ENCODE measurements at regions not wholly inside any gene's neighbourhood (a gene's known extent, or its start where the extent isn't known, plus 50 kb on each side); places are given as distances from the start of the nearest gene placed in this dataset.

DNA sequence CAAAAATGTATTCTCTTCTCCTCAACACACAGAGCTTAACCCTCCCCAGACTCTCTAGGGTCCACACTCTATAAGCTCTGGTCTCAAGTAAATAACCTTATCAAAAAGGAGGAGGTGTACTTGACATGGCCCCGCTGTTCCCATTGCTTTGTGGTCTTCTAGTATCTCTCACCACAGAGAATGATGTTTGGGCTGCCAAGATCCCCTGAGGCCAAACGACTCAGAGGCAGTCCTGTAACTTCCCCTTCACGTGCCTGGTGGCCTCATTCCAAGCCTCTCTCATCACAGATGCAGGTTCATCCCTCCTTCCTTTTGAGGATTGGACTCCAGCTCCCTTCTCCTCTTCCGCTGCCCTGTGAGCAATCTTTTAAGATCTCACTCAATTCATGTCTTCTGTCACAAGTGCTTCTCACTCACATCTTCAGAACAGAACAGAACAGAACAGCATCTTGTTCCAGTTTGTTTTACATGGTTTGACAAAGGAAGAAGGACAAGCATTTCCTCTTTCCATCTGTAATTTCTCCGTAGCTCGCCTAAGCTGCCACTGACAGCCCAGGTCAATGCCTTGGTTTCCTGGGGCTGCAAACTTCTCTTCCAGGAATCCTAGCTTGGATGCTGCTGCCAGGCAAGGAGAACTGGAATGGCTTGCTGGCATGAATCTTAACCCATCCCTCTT, 541.5 kb downstream of the CD83 start:
- TF ChIP-seq IKZF1 (conservative IDR thresholded peaks at IDR 0.05) (0 out of 2 replicates have a peak, but pooled peaks have one; percentile 22), ASH2L (IDR thresholded peaks at IDR 0.05; ENCODE audit: borderline replicate concordance, low read depth) (no peak), IKZF2 (IDR thresholded peaks at IDR 0.05) (peak in 1 of 2 experiments; percentile 40; a peak in 2 of 4 replicates), BHLHE40 (IDR thresholded peaks at IDR 0.05; ENCODE audit: borderline replicate concordance in 1 of 2, low read depth in 2 of 2, low read length in 1 of 2) (peak; percentile 68 to 81), PML (IDR thresholded peaks at IDR 0.05; ENCODE audit: low read length) (no peak), SMAD5 (IDR thresholded peaks at IDR 0.05; ENCODE audit: low read depth) (no peak), RUNX3 (IDR thresholded peaks at IDR 0.05; ENCODE audit: low read length) (peak; percentile 34)
- no peaks in the 10 kb centered on the region for H3K9me3 ChIP-seq (replicated peaks; ENCODE audit: control insufficient read depth, insufficient read depth, low read length)
- H3K9ac ChIP-seq (ENCODE audit: control insufficient read depth, insufficient read depth, low read length): no peak overlapping the region
- POLR2A ChIA-PET: interaction anchor here (0.6 to 1.0 kb wide), 2 partner anchors 23 to 1181 kb away, joined by 3 to 5 read pairs; no protein-coding TSS in a partner anchor
- CTCF ChIA-PET: interaction anchor here (1.3 kb wide), 1 partner anchor 52 kb away, joined by 4 read pairs; no protein-coding TSS in a partner anchor
- no peak for FAIRE-seq
- in situ Hi-C loops (cut with MboI): no loop called here
- H3K4me1 ChIP-seq (ENCODE audit: control insufficient read depth, insufficient read depth, low read length): peaks cover 28% of the 10 kb centered on the region
- no peaks in the 10 kb centered on the region for H4K20me1 ChIP-seq (ENCODE audit: control insufficient read depth, insufficient read depth)
- H2AFZ ChIP-seq (ENCODE audit: control insufficient read depth, low read depth, low read length): no peak overlapping the region
- no peak overlapping the region for H3K4me2 ChIP-seq (ENCODE audit: control insufficient read depth, insufficient read depth)
- no peak for DNase-seq (ENCODE audit: low read depth, low spot score)
- no peak overlapping the region for H3K27ac ChIP-seq (ENCODE audit: control insufficient read depth, insufficient read depth)
- SMC1A ChIA-PET (ENCODE audit: uncharacterized antibody, unreplicated experiment): interaction anchor here (0.7 to 5.1 kb wide), 4 partner anchors 20 to 442 kb away, joined by 3 to 23 read pairs (median 6); no protein-coding TSS in a partner anchor
- BruUV-seq (replicated peaks): no TSS peak
- no peak for ATAC-seq
- WGBS (ENCODE audit: insufficient coverage, insufficient replicate concordance, low lambda C conversion rate, missing lambda C conversion rate): 45% methylated on average over 6 of the region's 6 CpGs
- intact Hi-C loops (cut with micrococcal nuclease; ENCODE audit: unreplicated experiment): no loop called here
- peaks cover 3 to 5% of the 10 kb centered on the region in 2 experiments; a peak in 2 of 4 replicates for H3K27me3 ChIP-seq (replicated peaks in 1 of 2; ENCODE audit: control insufficient read depth in 2 of 2, insufficient read depth in 2 of 2, low read length in 1 of 2)
- no peaks in the 10 kb centered on the region for H3K36me3 ChIP-seq (ENCODE audit: control insufficient read depth in 2 of 2, insufficient read depth in 2 of 2, low read length in 1 of 2)
- RAD21 ChIA-PET (ENCODE audit: unreplicated experiment): no interaction called here
- H3K4me3 ChIP-seq: no peak overlapping the region
- no peaks in the 10 kb centered on the region for H3K79me2 ChIP-seq (ENCODE audit: control insufficient read depth, insufficient read depth, low read length)

DNA sequence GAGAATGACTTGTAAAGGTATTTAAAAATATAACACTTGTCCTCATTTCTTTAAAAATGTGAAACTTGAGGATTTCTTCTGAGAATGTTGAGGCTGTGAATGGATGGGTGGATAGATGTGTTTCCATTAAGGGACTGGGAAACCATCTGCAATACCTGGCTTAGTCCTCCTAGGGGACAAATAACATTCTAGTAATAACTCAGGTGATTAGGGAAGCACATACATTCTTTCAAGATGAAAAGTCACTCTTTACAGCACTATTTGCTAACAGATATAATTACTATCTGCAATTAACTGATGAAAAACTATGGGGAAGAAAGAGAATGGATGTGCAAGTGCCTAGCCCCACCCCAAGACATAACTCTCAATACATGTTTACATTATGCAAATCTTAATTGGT, 542.3 kb downstream of the CD83 start:
- H3K9ac ChIP-seq (ENCODE audit: control insufficient read depth, insufficient read depth, low read length): no peak overlapping the region
- no peak for FAIRE-seq
- RAD21 ChIA-PET (ENCODE audit: unreplicated experiment): interaction anchor here (1.9 to 3.0 kb wide), 3 partner anchors 21 to 70 kb away, joined by 5 to 18 read pairs (median 10); no protein-coding TSS in a partner anchor
- no peak for TF ChIP-seq RAD51 (IDR thresholded peaks at IDR 0.05)
- TF ChIP-seq ZNF622 (IDR thresholded peaks at IDR 0.05): no peak
- no peak for TF ChIP-seq HCFC1 (IDR thresholded peaks at IDR 0.05; ENCODE audit: low read length)
- TF ChIP-seq, protein P1, sequence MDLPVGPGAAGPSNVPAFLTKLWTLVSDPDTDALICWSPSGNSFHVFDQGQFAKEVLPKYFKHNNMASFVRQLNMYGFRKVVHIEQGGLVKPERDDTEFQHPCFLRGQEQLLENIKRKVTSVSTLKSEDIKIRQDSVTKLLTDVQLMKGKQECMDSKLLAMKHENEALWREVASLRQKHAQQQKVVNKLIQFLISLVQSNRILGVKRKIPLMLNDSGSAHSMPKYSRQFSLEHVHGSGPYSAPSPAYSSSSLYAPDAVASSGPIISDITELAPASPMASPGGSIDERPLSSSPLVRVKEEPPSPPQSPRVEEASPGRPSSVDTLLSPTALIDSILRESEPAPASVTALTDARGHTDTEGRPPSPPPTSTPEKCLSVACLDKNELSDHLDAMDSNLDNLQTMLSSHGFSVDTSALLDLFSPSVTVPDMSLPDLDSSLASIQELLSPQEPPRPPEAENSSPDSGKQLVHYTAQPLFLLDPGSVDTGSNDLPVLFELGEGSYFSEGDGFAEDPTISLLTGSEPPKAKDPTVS (IDR thresholded peaks at IDR 0.05; ENCODE audit: low read depth, low read length): no peak
- no peak for TF ChIP-seq HDGF (IDR thresholded peaks at IDR 0.05)
- TF ChIP-seq LARP7 (IDR thresholded peaks at IDR 0.05): no peak
- TF ChIP-seq FOS (IDR thresholded peaks at IDR 0.05; ENCODE audit: borderline replicate concordance, extremely low read depth, insufficient read length): no peak
- no peak for TF ChIP-seq POU2F2 (IDR thresholded peaks at IDR 0.05; ENCODE audit: borderline replicate concordance, low read depth, low read length)
- TF ChIP-seq, protein P2, sequence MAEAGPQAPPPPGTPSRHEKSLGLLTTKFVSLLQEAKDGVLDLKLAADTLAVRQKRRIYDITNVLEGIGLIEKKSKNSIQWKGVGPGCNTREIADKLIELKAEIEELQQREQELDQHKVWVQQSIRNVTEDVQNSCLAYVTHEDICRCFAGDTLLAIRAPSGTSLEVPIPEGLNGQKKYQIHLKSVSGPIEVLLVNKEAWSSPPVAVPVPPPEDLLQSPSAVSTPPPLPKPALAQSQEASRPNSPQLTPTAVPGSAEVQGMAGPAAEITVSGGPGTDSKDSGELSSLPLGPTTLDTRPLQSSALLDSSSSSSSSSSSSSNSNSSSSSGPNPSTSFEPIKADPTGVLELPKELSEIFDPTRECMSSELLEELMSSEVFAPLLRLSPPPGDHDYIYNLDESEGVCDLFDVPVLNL (IDR thresholded peaks at IDR 0.05; ENCODE audit: low read depth, low read length): no peak

More for the DNA sequence above, 542.3 kb downstream of the CD83 start:
- ATAC-seq (no peak), DNase-seq (ENCODE audit: low read depth, low spot score) (no peak)
- H3K4me2 ChIP-seq (ENCODE audit: control insufficient read depth, insufficient read depth): no peak overlapping the region
- no peaks in the 10 kb centered on the region for H4K20me1 ChIP-seq (ENCODE audit: control insufficient read depth, insufficient read depth)
- H3K79me2 ChIP-seq (ENCODE audit: control insufficient read depth, insufficient read depth, low read length): no peaks in the 10 kb centered on the region
- H3K36me3 ChIP-seq (ENCODE audit: control insufficient read depth in 2 of 2, insufficient read depth in 2 of 2, low read length in 1 of 2): no peaks in the 10 kb centered on the region
- ChIA-PET POLR2A (interaction anchor here (1.0 kb wide), 1 partner anchor 23 kb away, joined by 3 read pairs; no protein-coding TSS in a partner anchor), SMC1A (ENCODE audit: uncharacterized antibody, unreplicated experiment) (interaction anchor here (0.8 to 5.1 kb wide), 8 partner anchors 9 to 70 kb away, joined by 3 to 23 read pairs (median 8); no protein-coding TSS in a partner anchor), CTCF (interaction anchor here (1.3 kb wide), 1 partner anchor 52 kb away, joined by 4 read pairs; no protein-coding TSS in a partner anchor)
- BruUV-seq (replicated peaks): no TSS peak
- in situ Hi-C loops (cut with MboI) (no loop called here), intact Hi-C loops (cut with micrococcal nuclease; ENCODE audit: unreplicated experiment) (loop anchor here (5.0 kb wide), 1 partner anchor 212 kb away; no protein-coding TSS in a partner anchor)
- peaks cover 36% of the 10 kb centered on the region for H3K4me1 ChIP-seq (ENCODE audit: control insufficient read depth, insufficient read depth, low read length)
- H2AFZ ChIP-seq (ENCODE audit: control insufficient read depth, low read depth, low read length): no peak overlapping the region
- no peak overlapping the region for H3K4me3 ChIP-seq
- H3K9me3 ChIP-seq (replicated peaks; ENCODE audit: control insufficient read depth, insufficient read depth, low read length): no peaks in the 10 kb centered on the region
- peaks cover 0 to 3% of the 10 kb centered on the region in 2 experiments; a peak in 1 of 4 replicates for H3K27me3 ChIP-seq (replicated peaks in 1 of 2; ENCODE audit: control insufficient read depth in 2 of 2, insufficient read depth in 2 of 2, low read length in 1 of 2)
- H3K27ac ChIP-seq (ENCODE audit: control insufficient read depth, insufficient read depth): no peak overlapping the region

All from GM12878 (cell line).